ENCODE measurements at regions not wholly inside any gene's neighbourhood (a gene's known extent, or its start where the extent isn't known, plus 50 kb on each side); places are given as distances from the start of the nearest gene placed in this dataset.

DNA sequence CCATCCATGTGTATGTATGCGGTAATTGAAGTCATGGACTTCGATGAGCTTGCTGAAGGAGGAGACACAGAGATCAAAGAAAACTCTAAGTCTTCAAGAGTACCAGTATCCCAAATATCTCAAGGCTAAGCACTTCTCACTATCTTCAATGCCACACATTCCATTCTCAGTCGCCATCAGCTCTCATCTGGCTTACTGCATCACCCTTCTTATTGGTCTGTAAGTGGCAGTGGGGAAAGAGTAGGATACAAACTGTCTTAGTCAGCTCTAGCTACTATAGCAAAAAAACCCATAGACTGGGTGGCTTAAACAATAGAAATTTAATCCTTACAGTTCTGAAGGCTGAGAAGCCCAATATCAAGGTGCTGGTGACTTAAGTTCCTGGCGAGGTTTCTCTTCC is 218.7 kb downstream of the POSTN start:
- Histone ChIP-seq H4K20me1 (ENCODE audit: insufficient read depth) (no peaks in the 10 kb centered on the region), H3K9me3 (ENCODE audit: insufficient read depth, low read depth) (no peaks in the 10 kb centered on the region), H3K9me2 (ENCODE audit: insufficient read depth) (no peaks in the 10 kb centered on the region), H3K4me2 (no peak overlapping the region), H2AFZ (no peak overlapping the region), H3F3A (ENCODE audit: insufficient read depth, low read depth) (no peaks in the 10 kb centered on the region), H3K4me3 (no peak overlapping the region), H3K27me3 (ENCODE audit: insufficient read depth, low read depth) (no peaks in the 10 kb centered on the region), H3K36me3 (ENCODE audit: low read depth) (no peaks in the 10 kb centered on the region), H3K27ac (no peak overlapping the region), H3K79me2 (ENCODE audit: low read depth) (no peaks in the 10 kb centered on the region), H3K4me1 (replicated peaks; ENCODE audit: insufficient read depth) (0 out of 2 replicates have a peak, but pooled peaks cover 11% of the 10 kb centered on the region)
- ChIA-PET CTCF (no interaction called here), POLR2A (ENCODE audit: unreplicated experiment) (no interaction called here)
- intact Hi-C loops (cut with micrococcal nuclease; ENCODE audit: unreplicated experiment) = no loop called here
- BruUV-seq (replicated peaks) = no TSS peak
- no peak for TF ChIP-seq CTCF (conservative IDR thresholded peaks at IDR 0.05)
- TF ChIP-seq EZH2 (IDR thresholded peaks at IDR 0.05; ENCODE audit: low read depth) = no peak
- DNase-seq = no peak

DNA sequence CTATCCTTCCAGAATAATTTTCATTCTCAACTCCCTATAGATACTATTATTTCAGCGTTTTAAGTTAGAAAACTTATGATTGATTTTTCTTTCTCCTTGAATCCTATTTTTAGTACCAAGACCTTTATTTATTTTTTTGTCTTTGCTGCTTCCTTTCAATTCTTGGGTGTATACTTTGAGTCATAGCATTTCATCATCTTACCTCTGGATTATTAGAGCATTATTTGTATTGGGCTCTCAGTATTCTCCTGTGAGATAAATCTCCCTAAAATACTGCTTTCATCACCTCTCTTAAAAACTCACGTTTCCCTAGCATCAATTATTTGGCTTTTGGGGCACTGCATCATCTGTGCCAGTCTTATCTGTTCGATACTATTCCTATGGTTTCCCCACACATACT is 222.8 kb downstream of the POSTN start:
- H3K27me3 ChIP-seq (ENCODE audit: insufficient read depth, low read depth) = no peaks in the 10 kb centered on the region
- intact Hi-C loops (cut with micrococcal nuclease; ENCODE audit: unreplicated experiment) = no loop called here
- peak overlapping the region; percentile 19; the same call in 1 of the 2 replicates for H2AFZ ChIP-seq
- H3K9me2 ChIP-seq (ENCODE audit: insufficient read depth) = no peaks in the 10 kb centered on the region
- 0 out of 2 replicates have a peak, but pooled peaks cover 11% of the 10 kb centered on the region for H3K4me1 ChIP-seq (replicated peaks; ENCODE audit: insufficient read depth)
- H3K4me2 ChIP-seq = 0 out of 2 replicates have a peak overlapping the region, but pooled peaks have one; percentile 10
- H3K79me2 ChIP-seq (ENCODE audit: low read depth) = no peaks in the 10 kb centered on the region
- H3K36me3 ChIP-seq (ENCODE audit: low read depth) = no peaks in the 10 kb centered on the region
- no peak overlapping the region for H3K4me3 ChIP-seq
- no TSS peak for BruUV-seq (replicated peaks)
- H3K27ac ChIP-seq = no peak overlapping the region
- no peaks in the 10 kb centered on the region for H4K20me1 ChIP-seq (ENCODE audit: insufficient read depth)
- H3K9me3 ChIP-seq (ENCODE audit: insufficient read depth, low read depth) = no peaks in the 10 kb centered on the region
- DNase-seq = no peak
- ChIA-PET POLR2A (ENCODE audit: unreplicated experiment) (no interaction called here), CTCF (no interaction called here)
- no peaks in the 10 kb centered on the region for H3F3A ChIP-seq (ENCODE audit: insufficient read depth, low read depth)
- TF ChIP-seq CTCF (conservative IDR thresholded peaks at IDR 0.05) = no peak
- TF ChIP-seq EZH2 (IDR thresholded peaks at IDR 0.05; ENCODE audit: low read depth) = no peak

GRCh38 chr13:37375071-37375470 is 223.5 kb downstream of the POSTN start:
- H3K4me1 ChIP-seq (replicated peaks; ENCODE audit: insufficient read depth) = 0 out of 2 replicates have a peak, but pooled peaks cover 11% of the 10 kb centered on the region
- no peak overlapping the region for H3K27ac ChIP-seq
- no peak overlapping the region for H3K4me3 ChIP-seq
- H3K4me2 ChIP-seq = no peak overlapping the region
- no peaks in the 10 kb centered on the region for H4K20me1 ChIP-seq (ENCODE audit: insufficient read depth)
- ChIA-PET POLR2A (ENCODE audit: unreplicated experiment) (no interaction called here), CTCF (no interaction called here)
- H3F3A ChIP-seq (ENCODE audit: insufficient read depth, low read depth) = no peaks in the 10 kb centered on the region
- H3K36me3 ChIP-seq (ENCODE audit: low read depth) = no peaks in the 10 kb centered on the region
- no peak for DNase-seq
- no peak overlapping the region for H2AFZ ChIP-seq
- H3K9me2 ChIP-seq (ENCODE audit: insufficient read depth) = no peaks in the 10 kb centered on the region
- H3K9me3 ChIP-seq (ENCODE audit: insufficient read depth, low read depth) = 0 out of 2 replicates have a peak, but pooled peaks cover under 1% of the 10 kb centered on the region
- no peak for TF ChIP-seq EZH2 (IDR thresholded peaks at IDR 0.05; ENCODE audit: low read depth)
- TF ChIP-seq CTCF (conservative IDR thresholded peaks at IDR 0.05) = no peak
- no TSS peak for BruUV-seq (replicated peaks)
- intact Hi-C loops (cut with micrococcal nuclease; ENCODE audit: unreplicated experiment) = no loop called here
- H3K27me3 ChIP-seq (ENCODE audit: insufficient read depth, low read depth) = no peaks in the 10 kb centered on the region
- no peaks in the 10 kb centered on the region for H3K79me2 ChIP-seq (ENCODE audit: low read depth)
